Fibroblast of lung (primary cell): ENCODE measurements at regions not wholly inside any gene's neighbourhood (a gene's known extent, or its start where the extent isn't known, plus 50 kb on each side); places are given as distances from the start of the nearest gene placed in this dataset.

ENCODE experiments used
- EZH2 ChIP-seq: IDR thresholded peaks from 2 replicates; pipeline ENCODE4 v1.5.1; 2012; ENCODE audit warnings: low read length, control low read depth, mild to moderate bottlenecking; ENCODE audit errors: missing control alignments
- TF ChIP-seq, protein P1 (sequence below), 2 donors: IDR thresholded peaks in 1 of 2; conservative IDR thresholded peaks in 1 of 2; 1 replicate in 1 of 2; 2 replicates in 1 of 2; pipeline ENCODE4 v1.5.1; 2011 to 2012; ENCODE audit warnings: low read length in 2 of 2, control low read depth in 1 of 2, inconsistent platforms in 1 of 2, low read depth in 1 of 2, mild to moderate bottlenecking in 1 of 2

DNA sequence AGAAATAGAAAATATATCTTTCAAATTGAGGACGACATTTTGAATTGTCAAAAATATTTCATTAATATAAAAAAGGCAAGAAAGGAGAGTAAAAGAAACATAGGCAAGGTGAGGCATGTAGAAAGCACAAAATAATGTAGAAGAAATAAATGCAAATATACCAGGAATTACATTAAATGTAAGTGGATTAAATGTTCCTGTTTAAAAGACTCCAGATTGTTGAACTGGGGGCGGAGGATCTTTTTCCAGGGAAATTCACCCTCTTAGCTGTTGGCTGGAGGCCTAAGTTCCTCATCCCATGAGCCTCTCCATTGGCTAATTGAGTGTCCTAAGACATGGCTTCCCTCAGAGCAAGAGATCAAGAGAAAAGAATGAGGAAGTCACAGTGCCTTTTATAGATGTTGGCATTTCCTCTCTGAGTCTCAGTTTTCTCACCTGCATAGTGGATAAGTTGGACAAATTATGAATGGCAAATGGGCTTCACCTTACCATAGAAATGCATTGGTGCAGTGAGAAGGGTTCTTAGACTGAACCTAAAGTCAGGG, 147.4 kb upstream of the SMAD3 start:
- TF ChIP-seq, protein P1, sequence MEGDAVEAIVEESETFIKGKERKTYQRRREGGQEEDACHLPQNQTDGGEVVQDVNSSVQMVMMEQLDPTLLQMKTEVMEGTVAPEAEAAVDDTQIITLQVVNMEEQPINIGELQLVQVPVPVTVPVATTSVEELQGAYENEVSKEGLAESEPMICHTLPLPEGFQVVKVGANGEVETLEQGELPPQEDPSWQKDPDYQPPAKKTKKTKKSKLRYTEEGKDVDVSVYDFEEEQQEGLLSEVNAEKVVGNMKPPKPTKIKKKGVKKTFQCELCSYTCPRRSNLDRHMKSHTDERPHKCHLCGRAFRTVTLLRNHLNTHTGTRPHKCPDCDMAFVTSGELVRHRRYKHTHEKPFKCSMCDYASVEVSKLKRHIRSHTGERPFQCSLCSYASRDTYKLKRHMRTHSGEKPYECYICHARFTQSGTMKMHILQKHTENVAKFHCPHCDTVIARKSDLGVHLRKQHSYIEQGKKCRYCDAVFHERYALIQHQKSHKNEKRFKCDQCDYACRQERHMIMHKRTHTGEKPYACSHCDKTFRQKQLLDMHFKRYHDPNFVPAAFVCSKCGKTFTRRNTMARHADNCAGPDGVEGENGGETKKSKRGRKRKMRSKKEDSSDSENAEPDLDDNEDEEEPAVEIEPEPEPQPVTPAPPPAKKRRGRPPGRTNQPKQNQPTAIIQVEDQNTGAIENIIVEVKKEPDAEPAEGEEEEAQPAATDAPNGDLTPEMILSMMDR (conservative IDR thresholded peaks at IDR 0.05 in 1 of 2, IDR thresholded peaks at IDR 0.05 in 1 of 2; ENCODE audit: low read depth in 1 of 2, low read length in 2 of 2) = no peak
- no peak for TF ChIP-seq EZH2
